DMS53 treated with DMSO at 0.1 percent for 48 hours (cell line): ENCODE measurements at regions not wholly inside any gene's neighbourhood (a gene's known extent, or its start where the extent isn't known, plus 50 kb on each side); places are given as distances from the start of the nearest gene placed in this dataset.
"Not testable (repeated sequence)": the region's sequence is repeated elsewhere in the genome, so short reads cannot be mapped to it uniquely, and the experiment has no call there.

Experiments used
- DNase-seq: peaks from one replicate; lab custom pipeline; 2025; ENCODE audit not compliant: unreplicated experiment; lab: John Stamatoyannopoulos, UW

DNA sequence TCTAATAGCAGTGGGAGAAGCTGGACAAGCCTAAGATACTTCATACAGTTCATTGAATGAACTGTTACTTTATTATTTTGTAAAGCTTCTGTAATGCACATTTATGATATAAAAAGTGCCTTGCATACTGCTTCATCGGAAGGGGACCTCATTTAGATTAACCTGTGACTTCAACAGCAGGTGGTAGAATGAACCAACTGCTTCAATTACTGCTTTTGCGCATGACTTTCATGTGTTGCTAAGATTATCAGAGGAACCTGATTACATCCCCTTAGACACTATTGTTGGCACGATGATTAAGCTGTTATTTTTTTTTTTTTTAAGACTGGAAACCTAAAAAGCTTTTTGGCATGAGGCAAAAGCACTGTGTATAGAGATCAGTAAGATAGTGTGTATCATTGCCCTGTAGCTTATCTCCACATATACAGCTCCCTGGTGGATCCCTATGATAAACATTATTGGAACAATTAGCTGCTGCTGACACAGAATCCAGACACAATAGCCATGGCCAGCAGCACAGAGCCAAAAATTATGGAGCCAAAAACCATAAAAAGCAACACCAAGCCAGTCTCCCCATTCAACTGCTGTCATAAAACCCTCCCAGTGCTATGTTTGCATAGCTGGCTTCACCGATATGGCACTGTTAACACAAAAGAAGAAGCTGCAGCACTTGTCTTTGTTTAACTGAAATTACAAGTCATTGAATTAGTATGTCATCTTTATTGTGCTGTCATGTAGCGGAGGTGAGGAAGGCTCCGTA, 731.6 kb upstream of the MMS22L start:
- DNase-seq, result peak; percentile 48

DNA sequence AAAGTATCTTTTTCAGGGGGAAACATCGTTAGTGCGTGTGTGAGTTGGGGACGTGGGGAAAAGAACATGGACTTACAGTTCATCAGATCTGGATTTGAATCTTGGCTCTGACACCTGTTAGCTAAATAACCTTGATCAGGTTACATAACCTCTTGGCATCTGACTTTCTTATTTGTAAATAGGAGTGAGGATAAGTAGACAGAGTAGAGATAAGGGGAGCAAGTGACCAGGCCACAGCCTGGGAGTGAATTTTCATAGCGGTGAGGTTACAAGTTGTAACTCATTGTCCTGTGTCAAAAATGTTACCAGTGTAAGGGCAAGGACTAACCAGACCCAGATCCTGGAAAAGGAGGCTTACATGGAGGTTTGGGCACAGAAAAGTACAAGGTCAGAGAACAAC, 733.5 kb upstream of the MMS22L start:
- no peak for DNase-seq

DNA sequence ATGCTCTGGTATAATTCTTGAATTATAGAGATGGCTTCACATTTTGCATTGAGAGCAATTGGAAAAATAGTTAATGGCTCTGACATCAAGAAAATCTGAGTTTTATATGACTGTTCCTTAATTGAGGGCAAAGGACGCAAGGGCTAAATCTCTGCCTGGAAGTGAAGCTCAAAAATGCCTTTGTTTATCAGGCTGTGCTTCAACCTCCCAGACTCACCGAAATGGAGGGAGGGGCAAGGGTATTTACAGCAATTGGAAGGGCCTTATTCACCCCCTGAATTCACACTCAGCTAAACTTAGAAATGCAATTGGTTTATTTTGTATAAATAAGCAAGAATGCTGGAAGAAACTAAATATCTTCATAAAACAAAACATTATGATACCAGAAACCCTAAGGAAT, 737.2 kb upstream of the MMS22L start:
- no peak for DNase-seq

DNA sequence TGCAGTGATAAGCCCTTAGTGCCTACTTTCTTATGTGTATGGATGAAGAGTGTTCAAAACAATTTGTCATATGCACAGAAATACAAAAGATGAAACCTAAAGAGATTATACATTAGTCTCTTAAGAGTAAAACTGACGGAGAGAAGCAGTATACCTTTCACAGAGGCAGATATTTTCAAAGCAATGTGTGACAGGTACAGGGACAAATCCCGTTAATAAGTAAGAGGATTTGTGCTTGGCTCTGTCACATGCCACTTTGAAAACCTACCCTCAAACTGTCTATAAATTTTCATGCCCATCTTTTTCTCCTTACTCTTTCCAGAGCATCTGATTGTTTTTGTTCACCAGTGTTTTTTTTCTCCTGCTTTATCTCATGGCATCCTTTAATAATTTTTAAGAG, 741.3 kb upstream of the MMS22L start:
- DNase-seq, result no peak

DNA sequence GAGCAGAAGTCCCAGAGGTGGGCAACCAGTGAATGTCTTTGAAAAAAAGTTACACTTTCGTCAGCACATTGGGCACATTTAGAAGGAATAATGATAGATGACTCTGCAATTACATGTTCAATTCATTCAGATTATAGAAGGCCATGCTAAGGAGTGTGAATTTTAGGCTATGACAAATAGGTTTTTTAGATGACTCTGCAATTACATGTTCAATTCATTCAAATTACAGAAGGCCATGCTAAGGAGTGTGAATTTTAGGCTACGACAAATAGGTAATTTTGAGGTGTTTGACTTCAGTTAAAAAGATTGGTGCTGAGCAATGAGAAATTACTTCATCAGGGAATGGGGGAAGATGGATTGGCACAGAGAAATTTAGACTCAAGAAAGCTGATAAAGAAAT, 744.9 kb upstream of the MMS22L start:
- DNase-seq, result no peak

DNA sequence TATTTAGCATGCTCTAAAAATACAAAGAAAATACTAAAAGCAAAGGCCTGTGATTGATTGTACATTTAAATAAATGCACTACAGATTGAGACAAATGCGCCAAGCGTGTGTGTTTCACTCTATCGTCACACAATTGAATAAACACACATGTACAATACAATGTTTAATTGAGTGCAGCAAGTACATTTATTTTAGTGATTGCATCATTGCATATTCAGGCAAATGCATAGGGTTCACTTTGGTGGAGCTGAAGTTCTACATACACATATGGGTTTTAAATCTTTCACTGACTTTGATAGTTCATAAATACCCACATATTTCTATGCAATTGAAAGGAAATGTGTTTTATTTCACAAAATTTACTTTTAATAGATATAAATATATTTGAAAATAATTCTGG, 750.6 kb upstream of the MMS22L start:
- DNase-seq, result no peak

DNA sequence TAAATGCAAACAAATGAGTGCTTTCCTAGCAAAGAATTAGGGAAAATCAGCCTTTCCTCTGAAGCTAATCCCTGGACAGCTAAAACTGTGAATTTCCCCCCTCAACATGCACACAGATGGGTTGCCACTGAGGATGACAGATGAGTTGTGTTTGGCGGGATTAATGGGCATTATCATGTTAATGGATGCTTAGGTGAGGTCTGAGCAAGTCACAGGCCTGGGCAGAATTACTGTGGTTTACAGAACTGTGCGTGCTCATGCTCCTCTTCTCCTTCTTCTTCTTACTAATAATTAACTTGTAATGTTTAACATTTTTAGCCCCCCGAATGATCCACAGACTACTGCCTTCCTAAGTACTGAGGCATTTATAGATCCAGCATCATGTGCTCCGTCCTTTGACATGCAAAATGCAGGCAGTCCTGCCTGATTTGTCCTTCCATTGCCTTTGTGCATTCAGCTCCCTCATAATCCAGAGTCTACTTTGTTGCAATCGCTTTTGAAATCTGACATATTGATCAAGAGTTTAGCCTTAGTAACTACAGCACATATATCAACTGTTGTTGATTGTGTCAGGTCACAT, 753.4 kb upstream of the MMS22L start:
- DNase-seq, result no peak

DNA sequence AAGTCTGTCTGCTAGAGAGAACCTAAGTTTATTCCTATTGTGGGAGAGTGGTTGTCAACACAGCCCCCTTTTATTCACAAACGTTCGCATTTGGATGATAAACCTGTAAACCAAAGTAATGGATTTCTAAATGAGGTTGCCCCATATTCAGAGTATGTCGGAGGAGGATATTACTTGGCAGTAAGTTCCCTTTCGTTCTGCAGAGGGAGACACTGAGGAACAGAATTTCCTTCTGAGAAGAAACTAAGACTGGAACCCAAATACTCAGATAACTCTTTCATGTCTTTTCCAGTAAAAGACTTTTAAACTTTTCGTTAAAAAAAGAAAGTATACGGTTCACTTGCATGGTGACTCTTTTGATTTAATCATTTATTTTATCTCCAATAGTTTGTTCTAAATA, 754.6 kb upstream of the MMS22L start:
- DNase-seq, result no peak

DNA sequence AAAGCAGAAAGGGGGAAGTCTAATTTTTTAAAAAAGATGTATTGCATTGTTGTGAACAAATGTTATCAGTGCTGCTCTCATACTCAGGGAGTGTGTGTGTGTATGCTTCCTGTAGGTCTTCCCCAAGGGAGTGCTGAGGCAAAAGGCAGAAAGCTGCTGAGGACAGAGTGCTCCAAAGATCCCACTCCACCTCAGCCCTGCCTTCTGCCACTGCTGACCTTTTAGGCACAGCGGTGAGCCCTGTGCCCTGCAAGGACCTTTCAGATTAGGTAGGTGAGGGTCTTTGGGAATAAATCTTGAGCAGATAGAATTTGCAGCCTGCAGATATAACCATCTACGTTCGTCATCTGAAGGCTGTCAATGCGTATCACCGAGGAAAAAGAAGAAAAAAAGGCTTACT, 756.4 kb upstream of the MMS22L start:
- DNase-seq, result no peak

DNA sequence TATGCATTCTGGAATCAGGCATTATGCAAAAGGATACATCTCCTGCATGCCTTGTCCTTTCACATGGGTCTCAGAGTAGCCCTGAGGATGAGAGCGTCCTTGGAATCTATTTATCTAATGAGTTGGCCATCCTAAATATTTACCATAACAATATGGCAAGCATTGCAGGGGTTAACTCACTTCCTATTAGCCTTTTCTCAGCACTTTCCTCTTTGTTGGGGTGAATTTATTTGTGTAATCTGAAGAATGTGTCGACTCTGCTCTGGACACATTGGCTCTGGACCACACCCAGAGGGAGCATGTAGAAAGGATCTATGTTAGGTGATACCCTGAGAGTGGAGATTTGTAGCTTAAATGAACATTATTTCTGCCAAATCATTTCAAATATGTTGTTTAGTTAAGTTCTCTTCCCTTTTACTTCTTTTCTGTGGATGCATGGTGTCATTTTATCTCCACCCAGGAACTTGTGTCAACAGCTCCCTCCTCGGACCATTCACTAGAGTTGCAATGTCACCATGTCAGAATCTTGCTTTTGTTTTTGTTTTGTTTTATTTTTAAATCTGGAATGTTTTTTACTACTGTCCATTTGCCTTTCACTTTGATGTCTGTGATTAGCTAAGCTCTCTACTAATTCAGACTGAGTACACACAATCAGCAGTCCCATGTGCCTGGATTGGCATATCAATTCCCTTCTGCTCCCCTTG, 757.0 kb upstream of the MMS22L start:
- DNase-seq, result no peak

DNA sequence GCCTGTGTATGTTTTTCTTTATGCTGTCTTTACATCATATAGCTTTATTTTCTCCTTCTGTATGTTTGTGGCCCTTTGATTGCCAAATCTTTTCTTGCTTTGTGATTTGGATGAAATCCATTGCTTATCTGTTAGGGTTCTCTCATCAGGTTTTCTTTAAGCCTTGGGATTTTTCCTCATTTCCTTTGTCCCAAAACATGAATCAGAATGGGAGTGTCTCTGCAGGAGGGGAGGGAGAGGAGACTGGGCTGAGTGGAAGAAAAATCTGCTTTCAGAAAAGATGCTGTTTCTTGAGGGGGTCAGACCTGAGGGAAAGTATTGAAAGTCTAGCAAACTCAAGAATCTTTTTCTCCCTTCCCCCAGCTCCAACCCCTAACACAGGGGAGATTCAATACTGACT, 758.0 kb upstream of the MMS22L start:
- DNase-seq, result no peak

DNA sequence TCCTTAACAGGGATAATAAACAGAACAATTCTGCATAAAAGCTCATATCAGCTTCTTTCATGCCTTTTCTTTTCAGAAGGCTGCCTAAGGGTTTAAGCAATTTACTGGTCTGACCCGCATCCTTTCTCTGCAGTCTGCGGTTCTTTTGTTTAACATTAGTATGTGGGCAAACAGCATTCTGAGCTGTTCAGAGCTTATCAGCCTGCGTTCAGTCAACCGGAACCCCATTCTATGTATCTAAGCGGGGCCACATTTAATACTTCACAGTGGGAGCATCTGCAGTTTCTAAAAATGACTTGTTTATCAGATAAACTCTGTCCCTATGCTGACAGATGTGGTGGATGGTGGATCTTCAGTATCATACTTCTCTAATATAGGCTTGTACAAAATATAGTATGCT, 758.9 kb upstream of the MMS22L start:
- no peak for DNase-seq

DNA sequence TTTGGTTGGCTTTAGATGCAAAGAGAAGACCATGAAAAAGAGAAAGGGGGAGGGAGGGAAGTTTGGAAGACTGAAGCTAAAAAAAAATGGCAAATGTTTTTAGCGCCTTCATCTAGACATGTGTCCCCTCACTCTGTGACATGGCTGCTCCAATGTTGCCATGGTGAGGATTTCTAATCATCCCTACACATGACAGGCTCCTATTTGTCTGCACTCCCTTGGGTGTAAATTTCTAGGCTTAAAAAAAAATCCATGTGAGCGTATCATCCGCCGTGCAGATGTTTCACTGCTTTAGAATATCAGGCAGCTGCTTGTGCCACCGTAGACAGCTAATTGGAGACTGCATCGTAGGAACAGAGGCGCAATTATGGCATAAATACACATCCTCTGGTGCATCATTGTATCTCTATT, 761.1 kb upstream of the MMS22L start:
- no peak for DNase-seq

DNA sequence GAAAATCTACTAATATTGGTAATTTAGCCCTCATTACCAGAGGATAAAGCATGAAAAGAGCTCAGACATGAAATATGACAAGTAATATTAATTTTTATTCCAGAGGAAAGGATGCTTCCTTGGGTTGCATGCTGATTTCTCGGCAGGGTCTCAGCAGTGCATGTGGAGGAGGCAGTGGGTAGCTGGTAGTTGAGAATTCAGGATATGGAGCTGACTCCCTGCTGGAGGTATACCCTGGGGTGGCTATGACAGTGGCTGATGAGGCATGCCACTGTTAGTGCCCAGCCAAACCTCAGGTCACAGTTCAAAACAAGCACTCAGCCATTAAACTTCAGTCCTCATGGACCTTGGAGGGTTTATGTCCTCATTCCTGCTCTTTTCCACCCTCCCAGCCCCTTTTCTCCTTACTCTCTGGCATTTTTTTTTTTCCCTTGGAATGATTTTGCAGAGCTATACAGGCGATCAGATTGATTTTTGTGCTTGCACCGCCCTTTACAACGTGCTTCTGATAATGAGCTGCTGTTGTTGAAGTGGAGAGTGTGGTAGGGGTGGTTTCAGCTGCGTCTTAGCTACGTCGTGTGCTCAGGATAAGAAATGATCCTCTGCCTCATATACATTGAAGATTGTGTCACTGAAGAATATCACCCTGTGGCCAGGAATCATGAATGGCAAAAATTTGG, 761.9 kb upstream of the MMS22L start:
- no peak for DNase-seq

DNA sequence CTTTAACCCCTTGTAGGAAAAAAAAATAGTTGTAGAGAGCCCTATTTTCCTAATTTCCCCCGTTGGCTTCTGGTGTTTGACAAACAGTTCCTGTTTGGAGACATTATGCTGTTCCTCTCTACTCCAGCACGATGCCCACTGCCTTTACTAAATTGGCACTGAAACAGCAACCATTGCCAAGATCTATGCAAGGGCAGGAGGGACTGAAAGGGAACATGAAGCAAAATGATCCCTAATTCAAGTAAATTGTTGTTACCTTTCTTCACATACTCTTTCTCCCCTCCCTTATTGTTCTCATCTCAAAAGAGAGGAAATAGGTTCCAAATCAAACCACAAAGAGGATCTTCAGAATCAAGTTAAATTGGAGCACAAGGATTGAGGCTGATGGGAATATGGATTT, 764.1 kb upstream of the MMS22L start:
- no peak for DNase-seq

DNA sequence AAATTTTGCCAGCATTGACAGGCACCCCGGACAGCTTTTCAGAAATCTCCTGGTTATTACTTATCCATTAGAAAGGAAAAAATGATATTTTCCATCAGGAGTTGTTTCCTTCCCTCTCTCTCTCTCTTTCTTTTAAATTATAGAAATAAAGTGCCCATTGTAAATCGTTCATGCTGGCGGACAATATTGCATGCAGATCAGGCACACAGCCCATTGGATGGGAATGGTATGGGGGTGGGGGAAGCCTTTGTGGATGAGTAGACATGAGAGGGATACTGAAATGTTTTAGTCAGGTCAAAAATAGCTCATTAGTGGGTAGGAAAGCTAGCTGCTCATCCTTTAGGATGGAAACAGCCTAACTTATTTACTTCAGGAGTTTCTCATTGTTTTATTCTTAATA, 764.9 kb upstream of the MMS22L start:
- DNase-seq, result no peak

DNA sequence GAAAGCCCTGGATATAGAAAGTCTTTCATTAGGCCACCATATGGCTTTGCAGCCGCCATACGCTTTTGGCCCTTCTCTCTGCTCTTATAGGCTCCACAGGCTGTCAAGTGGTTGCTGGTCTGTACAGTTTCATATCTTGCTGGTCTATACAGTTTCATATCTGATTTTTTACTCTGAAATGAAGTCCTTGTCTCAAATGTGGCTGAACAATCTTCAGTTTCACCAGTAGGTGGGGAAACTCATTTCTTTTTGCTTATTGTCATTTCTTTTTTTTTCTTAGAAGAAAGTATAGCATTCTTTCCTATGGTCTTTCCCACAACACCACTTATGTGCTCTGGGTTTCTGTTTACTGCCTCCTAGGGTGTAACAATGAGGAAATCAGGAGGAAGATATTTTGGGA, 771.4 kb upstream of the MMS22L start:
- DNase-seq, result no peak

DNA sequence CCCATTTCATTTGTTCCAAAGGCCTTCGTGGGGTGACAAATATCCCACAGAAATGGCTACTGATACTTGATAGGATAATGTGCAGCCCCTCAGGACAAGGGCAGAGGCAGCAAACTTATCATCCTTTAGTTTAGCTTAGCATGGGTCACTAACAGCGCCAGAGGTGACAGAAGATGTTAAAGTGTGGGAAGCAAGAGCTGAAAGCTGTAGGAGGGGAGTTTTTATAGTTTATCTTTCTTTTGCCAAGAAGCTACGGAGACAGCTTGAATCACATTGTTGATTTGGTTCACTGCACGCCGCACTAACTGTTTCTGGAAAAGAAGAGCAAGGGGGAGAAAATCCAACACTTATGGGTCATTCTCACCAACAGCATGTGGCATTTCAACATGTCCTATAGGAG, 773.9 kb upstream of the MMS22L start:
- DNase-seq, result no peak

DNA sequence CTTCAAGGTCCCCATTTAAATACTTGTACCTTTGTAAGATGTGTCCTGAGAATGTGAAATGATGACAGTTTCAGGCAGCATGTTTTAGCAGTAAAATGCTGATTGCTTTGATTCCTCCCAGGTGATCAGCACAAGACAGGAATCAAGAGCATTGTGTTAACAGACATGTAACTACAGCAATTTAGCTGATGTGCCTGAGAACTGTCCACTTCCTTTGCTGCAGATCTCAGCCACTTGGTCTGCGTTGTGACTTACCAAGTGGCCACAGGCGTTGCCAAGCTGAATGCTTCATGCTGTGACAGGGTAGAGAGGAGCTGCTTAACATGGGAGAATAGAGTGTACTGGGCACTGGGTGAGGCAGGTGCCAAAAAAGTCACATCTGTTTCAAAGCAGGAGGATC, 767.0 kb upstream of the POU3F2 start:
- DNase-seq, result no peak

DNA sequence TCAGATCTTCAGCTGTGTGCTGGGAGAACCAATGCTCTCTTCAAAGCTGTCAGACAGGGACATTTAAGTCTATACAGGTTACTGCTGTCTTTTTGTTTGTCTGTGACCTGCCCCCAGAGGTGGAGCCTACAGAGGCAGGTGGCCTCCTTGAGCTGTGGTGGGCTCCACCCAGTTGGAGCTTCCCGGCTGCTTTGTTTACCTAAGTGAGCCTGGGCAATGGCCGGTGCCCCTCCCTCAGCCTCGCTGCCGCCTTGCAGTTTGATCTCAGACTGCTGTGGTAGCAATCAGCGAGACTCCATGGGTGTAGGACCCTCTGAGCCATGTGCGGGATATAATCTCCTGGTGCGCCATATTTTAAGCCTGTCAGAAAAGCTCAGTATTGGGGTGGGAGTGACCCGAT, 745.8 kb upstream of the POU3F2 start:
- not testable (repeated sequence) for DNase-seq

DNA sequence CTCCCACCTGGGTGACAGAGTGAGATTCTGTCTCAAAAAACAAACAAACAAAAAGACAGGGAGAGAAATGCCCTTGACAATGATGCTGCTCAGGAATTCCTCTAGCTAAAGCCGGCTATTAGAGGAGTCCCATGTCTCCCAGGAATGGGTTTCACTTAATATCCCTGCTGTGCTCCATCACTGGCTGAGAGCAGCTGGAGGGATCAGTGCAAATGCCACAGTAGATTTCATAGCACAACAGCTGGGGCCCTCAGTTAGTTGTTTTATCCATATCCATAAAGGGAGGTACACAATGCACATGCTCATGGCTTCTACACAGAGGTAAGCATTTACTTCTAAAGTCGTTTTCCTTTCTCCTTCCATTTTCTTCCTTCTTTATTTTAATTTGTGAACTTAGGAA, 742.0 kb upstream of the POU3F2 start:
- no peak for DNase-seq

DNA sequence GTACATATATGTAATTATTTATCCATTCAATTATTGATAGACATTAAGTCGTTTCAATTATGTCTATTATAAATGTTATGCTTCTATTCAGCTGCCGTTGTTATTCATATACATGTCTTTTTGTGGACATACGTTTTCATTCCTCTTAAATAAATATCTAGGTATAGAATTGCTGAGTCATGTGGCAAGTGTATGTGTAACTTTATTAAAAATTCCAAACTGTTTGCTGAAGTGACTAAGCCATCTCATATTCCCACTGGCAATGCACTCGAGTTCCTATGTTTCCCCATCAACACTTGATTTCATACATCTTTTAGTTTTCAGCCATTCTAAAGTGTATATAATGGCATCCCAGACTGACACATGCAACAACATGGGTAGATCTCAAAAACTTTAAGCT, 739.7 kb upstream of the POU3F2 start:
- DNase-seq, result peak; percentile 44
